HFFc6 (cell line): ENCODE measurements at regions not wholly inside any gene's neighbourhood (a gene's known extent, or its start where the extent isn't known, plus 50 kb on each side); places are given as distances from the start of the nearest gene placed in this dataset.

ENCODE experiments used
- DNase-seq: peaks from one replicate; pipeline ENCODE4 v3.0.0-alpha.2; 2018
- H3K27ac Mint-ChIP-seq: 2 replicates; pipeline ENCODE4 v1.8.0; 2020; ENCODE audit warnings: mild to moderate bottlenecking, mixed read lengths
- H3K27me3 Mint-ChIP-seq: 2 replicates; pipeline ENCODE4 v1.8.0; 2021; ENCODE audit warnings: mild to moderate bottlenecking, moderate library complexity, mixed read lengths; ENCODE audit not compliant: insufficient read depth
- H3K36me3 Mint-ChIP-seq: 2 replicates; pipeline ENCODE4 v1.8.0; 2021; ENCODE audit warnings: low read depth, mixed read lengths
- H3K4me1 Mint-ChIP-seq: 2 replicates; pipeline ENCODE4 v1.8.0; 2020; ENCODE audit warnings: low read depth, mixed read lengths
- H3K4me3 Mint-ChIP-seq: 2 replicates; pipeline ENCODE4 v1.8.0; 2020; ENCODE audit warnings: mild to moderate bottlenecking, moderate library complexity, mixed read lengths
- H3K9me3 Mint-ChIP-seq: 2 replicates; pipeline ENCODE4 v1.8.0; 2020; ENCODE audit warnings: mild to moderate bottlenecking, mixed read lengths
- TF ChIP-seq, protein P1 (sequence below): fragments of 200-600 bp; sonication (generic); IDR thresholded peaks from 2 replicates; pipeline ENCODE4 v1.5.0; 2021; ENCODE audit warnings: antibody characterized with exemption, mild to moderate bottlenecking

DNA sequence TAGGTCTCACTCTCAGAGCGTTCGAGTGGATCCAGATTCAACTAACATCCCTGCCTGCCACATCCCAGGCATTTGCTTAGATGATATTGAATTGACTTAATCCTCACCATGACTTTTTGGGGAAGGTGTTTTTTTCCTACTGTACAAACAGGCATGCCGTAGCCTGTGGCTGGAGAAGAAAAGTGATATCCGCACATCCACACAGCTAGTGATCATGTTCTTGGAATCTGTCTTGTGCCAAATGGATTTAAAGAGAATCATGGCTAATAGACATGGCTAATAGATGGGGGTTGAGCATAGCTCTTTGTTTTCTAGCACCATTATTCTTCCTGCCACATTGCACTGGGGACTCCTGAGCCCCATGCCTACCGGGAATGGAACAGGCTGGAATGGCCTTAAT, 82.1 kb upstream of the THY1 start:
- peaks cover 8% of the 10 kb centered on the region; the same call in 1 of the 2 replicates for H3K9me3 Mint-ChIP-seq

DNA sequence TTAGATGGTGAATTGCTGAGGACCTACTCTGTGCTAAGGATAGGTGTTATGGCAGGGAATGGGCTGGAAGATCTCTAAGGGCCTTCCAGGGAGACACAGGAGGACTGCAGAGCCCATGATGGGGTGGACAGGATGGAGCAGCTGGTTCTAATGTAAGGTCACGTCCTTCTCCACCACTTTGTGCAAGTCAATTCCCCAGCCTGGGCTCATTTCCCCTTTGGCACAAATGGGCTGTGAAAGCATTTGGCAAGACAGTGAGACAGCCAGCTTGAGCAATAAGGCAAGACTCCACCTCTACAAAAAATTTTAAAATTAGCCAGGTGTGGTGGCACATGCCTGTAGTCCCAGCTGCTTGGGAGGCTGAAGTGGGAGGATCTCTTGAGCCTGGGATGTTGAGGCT, 81.4 kb upstream of the THY1 start:
- Mint-ChIP-seq H3K4me3 (no peak overlapping the region), H3K9me3 (peaks cover 8% of the 10 kb centered on the region; the same call in 1 of the 2 replicates), H3K36me3 (no peaks in the 10 kb centered on the region), H3K4me1 (peaks cover 5% of the 10 kb centered on the region), H3K27me3 (peaks cover 39% of the 10 kb centered on the region), H3K27ac (no peak overlapping the region)
- TF ChIP-seq, protein P1, sequence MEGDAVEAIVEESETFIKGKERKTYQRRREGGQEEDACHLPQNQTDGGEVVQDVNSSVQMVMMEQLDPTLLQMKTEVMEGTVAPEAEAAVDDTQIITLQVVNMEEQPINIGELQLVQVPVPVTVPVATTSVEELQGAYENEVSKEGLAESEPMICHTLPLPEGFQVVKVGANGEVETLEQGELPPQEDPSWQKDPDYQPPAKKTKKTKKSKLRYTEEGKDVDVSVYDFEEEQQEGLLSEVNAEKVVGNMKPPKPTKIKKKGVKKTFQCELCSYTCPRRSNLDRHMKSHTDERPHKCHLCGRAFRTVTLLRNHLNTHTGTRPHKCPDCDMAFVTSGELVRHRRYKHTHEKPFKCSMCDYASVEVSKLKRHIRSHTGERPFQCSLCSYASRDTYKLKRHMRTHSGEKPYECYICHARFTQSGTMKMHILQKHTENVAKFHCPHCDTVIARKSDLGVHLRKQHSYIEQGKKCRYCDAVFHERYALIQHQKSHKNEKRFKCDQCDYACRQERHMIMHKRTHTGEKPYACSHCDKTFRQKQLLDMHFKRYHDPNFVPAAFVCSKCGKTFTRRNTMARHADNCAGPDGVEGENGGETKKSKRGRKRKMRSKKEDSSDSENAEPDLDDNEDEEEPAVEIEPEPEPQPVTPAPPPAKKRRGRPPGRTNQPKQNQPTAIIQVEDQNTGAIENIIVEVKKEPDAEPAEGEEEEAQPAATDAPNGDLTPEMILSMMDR, result no peak
- no peak for DNase-seq

More for the DNA sequence above, 82.1 kb upstream of the THY1 start:
- TF ChIP-seq, protein P1, result no peak
- no peak for DNase-seq
- Mint-ChIP-seq H3K4me3 (no peak overlapping the region), H3K27ac (no peak overlapping the region), H3K27me3 (peaks cover 33% of the 10 kb centered on the region), H3K36me3 (no peaks in the 10 kb centered on the region), H3K4me1 (peaks cover 12% of the 10 kb centered on the region)

DNA sequence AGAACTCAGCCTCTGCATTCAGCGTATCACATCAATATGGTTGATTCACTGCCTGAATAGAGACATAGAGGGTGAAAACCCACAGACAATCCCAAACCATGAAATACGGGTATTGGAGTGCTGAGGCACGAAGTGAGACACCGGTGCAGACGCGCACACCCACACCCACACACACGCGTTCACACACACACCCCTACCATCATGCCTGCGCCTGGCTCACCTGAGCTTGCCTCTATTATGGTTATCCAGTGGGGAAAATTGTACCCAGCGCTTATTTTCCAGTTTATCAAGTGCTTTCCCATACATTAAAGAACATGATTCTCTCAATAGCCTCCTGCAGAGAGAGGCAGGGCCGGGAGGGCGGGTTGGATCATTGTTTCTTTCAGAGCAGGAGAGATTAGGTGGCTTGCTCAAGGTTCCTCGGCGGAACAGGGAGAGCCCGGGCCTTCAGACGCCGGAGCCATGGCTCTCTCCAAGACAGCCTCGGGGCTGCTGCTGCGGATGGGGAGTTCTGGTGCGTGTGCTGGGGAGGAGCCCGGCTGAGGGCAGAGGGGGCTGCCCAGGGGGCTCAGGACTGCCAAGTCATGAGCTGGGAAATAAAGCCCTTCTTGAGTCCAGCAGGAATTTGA, 78.9 kb upstream of the THY1 start:
- Mint-ChIP-seq H3K4me3 (no peak overlapping the region), H3K36me3 (no peaks in the 10 kb centered on the region), H3K27ac (no peak overlapping the region), H3K9me3 (peaks cover 8% of the 10 kb centered on the region; the same call in 1 of the 2 replicates), H3K4me1 (peaks cover under 1% of the 10 kb centered on the region; the same call in 1 of the 2 replicates), H3K27me3 (peaks cover 55% of the 10 kb centered on the region)
- TF ChIP-seq, protein P1, result no peak
- DNase-seq, result no peak

DNA sequence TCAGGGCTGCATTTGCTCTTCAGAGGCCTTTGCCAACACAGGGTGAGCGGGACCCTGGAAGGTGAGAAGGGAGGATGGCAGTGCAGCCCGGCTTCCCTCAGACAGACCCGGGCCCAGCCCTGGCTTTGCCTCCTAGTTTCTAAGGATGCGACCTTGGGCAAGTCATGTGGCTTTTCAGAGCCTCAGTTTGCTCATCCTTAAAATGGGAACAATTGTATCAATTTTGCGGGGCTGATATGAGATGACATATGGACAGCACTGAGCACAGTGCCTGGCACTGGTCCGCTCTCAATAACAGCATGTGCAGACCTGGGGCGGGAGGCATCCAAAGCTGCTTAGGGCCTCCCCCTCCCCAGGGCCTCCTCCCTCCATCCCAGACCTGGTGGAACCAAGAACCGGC, 74.7 kb upstream of the THY1 start:
- Mint-ChIP-seq H3K4me3 (no peak overlapping the region), H3K27me3 (peaks cover 50% of the 10 kb centered on the region), H3K27ac (no peak overlapping the region), H3K36me3 (no peaks in the 10 kb centered on the region), H3K9me3 (no peaks in the 10 kb centered on the region), H3K4me1 (peaks cover 9% of the 10 kb centered on the region)
- TF ChIP-seq, protein P1, result no peak
- no peak for DNase-seq

DNA sequence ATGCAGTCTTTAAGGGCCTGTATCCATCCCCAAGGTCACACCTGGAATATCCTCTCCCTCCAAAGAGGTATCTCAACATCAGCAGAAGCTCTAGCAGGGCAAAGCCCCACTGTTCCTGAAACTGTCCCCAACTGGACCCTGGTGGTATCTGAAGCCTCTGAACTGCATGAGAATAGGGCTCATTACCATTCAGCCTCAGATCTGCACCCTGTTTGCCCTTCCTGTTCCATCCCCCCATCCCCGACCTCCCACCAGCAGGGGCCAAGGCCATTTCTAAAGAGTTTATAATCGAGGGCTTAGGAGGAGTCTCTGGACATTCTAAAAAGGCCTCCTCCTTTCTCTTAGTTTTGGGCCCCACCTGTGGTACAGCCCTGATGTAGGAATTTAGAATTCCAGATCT, 74.0 kb upstream of the THY1 start:
- H3K36me3 Mint-ChIP-seq, result no peaks in the 10 kb centered on the region
- TF ChIP-seq, protein P1, result no peak
- H3K27ac Mint-ChIP-seq, result no peak overlapping the region
- no peaks in the 10 kb centered on the region for H3K9me3 Mint-ChIP-seq
- peaks cover 9% of the 10 kb centered on the region for H3K4me1 Mint-ChIP-seq
- no peak overlapping the region for H3K4me3 Mint-ChIP-seq
- no peak for DNase-seq
- peaks cover 46% of the 10 kb centered on the region for H3K27me3 Mint-ChIP-seq
